Cardiac muscle cell (in vitro differentiated cells and primary cell): ENCODE measurements at regions not wholly inside any gene's neighbourhood (a gene's known extent, or its start where the extent isn't known, plus 50 kb on each side); places are given as distances from the start of the nearest gene placed in this dataset.

ENCODE experiments used
- DNase-seq, 2 donors: peaks; one replicate each; pipeline versions ENCODE4 v3.0.0 to v3.0.0-alpha.2; 2010 to 2017; ENCODE audit warnings: low read depth in 1 of 2, low spot score in 1 of 2
- H3K27ac ChIP-seq: fragments of 200-600 bp; sonication (generic); 2 replicates; pipeline ENCODE4 v1.5.1; 2016
- H3K27me3 ChIP-seq: fragments of 200-600 bp; sonication (generic); 2 replicates; pipeline ENCODE4 v1.6.0; 2016; ENCODE audit warnings: control low read depth
- H3K36me3 ChIP-seq: fragments of 200-600 bp; sonication (generic); 2 replicates; pipeline ENCODE4 v1.5.1; 2016; ENCODE audit warnings: control low read depth
- H3K4me1 ChIP-seq: fragments of 200-600 bp; sonication (generic); 2 replicates; pipeline ENCODE4 v1.8.1; 2017; ENCODE audit warnings: low read depth, mild to moderate bottlenecking, mixed run types
- H3K4me3 ChIP-seq: fragments of 200-600 bp; sonication (generic); 2 replicates; pipeline ENCODE4 v1.5.1; 2016; ENCODE audit warnings: mild to moderate bottlenecking
- H3K9me3 ChIP-seq: fragments of 200-600 bp; sonication (generic); 2 replicates; pipeline ENCODE4 v1.5.1; 2017; ENCODE audit warnings: low read depth, mild to moderate bottlenecking, control low read depth
- CTCF ChIP-seq: IDR thresholded peaks from 2 replicates; pipeline ENCODE4 v1.5.1; 2012; ENCODE audit warnings: low read depth, mild to moderate bottlenecking, low read length

GRCh38 chr14:99043756-99044155, 228.2 kb downstream of the BCL11B start:
- H3K36me3 ChIP-seq: no peaks in the 10 kb centered on the region

GRCh38 chr14:99047441-99048031, 224.5 kb downstream of the BCL11B start:
- DNase-seq: no peak
- Histone ChIP-seq H3K4me1 (no peaks in the 10 kb centered on the region), H3K4me3 (no peak overlapping the region), H3K27ac (no peak overlapping the region), H3K27me3 (no peaks in the 10 kb centered on the region), H3K36me3 (no peaks in the 10 kb centered on the region), H3K9me3 (no peaks in the 10 kb centered on the region)
- no peak for TF ChIP-seq CTCF

More at GRCh38 chr14:99043756-99044155, 228.2 kb downstream of the BCL11B start:
- H3K4me1 ChIP-seq: no peaks in the 10 kb centered on the region
- H3K4me3 ChIP-seq: no peak overlapping the region
- no peaks in the 10 kb centered on the region for H3K27me3 ChIP-seq
- no peak for TF ChIP-seq CTCF
- no peak overlapping the region for H3K27ac ChIP-seq
- no peak for DNase-seq
- H3K9me3 ChIP-seq: no peaks in the 10 kb centered on the region

- no peak for DNase-seq
- no peak overlapping the region for H3K4me3 ChIP-seq
Measured at GRCh38 chr14:99050309-99050708, 221.7 kb downstream of the BCL11B start.

GRCh38 chr14:99052467-99052866, 219.5 kb downstream of the BCL11B start:
- Histone ChIP-seq H3K27ac (no peak overlapping the region), H3K9me3 (no peaks in the 10 kb centered on the region), H3K36me3 (no peaks in the 10 kb centered on the region), H3K4me3 (no peak overlapping the region), H3K4me1 (no peaks in the 10 kb centered on the region), H3K27me3 (no peaks in the 10 kb centered on the region)
- no peak for DNase-seq
- no peak for TF ChIP-seq CTCF

More at GRCh38 chr14:99050309-99050708, 221.7 kb downstream of the BCL11B start:
- Histone ChIP-seq H3K36me3 (no peaks in the 10 kb centered on the region), H3K9me3 (no peaks in the 10 kb centered on the region), H3K27ac (no peak overlapping the region), H3K27me3 (no peaks in the 10 kb centered on the region), H3K4me1 (no peaks in the 10 kb centered on the region)
- no peak for TF ChIP-seq CTCF

GRCh38 chr14:99055019-99055418, 217.0 kb downstream of the BCL11B start:
- DNase-seq: no peak

More at GRCh38 chr14:99055019-99055418, 217.0 kb downstream of the BCL11B start:
- H3K27ac ChIP-seq: no peak overlapping the region
- no peaks in the 10 kb centered on the region for H3K9me3 ChIP-seq
- no peaks in the 10 kb centered on the region for H3K36me3 ChIP-seq
- no peaks in the 10 kb centered on the region for H3K4me1 ChIP-seq
- no peak for TF ChIP-seq CTCF
- H3K27me3 ChIP-seq: no peaks in the 10 kb centered on the region
- no peak overlapping the region for H3K4me3 ChIP-seq
